Medulla oblongata (tissue), 1 donor: ENCODE measurements at regions not wholly inside any gene's neighbourhood (a gene's known extent, or its start where the extent isn't known, plus 50 kb on each side); places are given as distances from the start of the nearest gene placed in this dataset.

ENCODE experiments used
- DNase-seq: peaks from one replicate; pipeline ENCODE4 v3.0.0-alpha.2; 2015; ENCODE audit errors: extremely low spot score

DNA sequence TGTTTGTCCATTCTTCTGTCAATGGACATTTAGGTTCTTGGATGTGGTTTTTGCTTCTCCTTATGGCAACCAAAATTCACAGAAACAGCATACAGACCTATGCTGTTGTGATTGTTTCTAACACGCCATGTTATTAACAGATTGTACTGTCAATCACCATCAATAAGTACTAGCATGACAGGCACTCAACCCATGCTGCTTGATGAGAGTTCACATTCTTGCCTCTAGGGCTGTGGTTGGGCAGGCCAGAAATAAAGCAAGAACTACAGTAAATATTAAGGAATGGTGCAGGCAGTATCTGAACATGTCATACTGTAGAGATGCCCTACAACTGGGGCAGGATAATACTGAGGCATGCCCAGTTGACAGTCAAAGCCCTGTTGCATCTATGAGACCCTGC lies 171.2 kb upstream of the ZFHX3 start:
- no peak for DNase-seq

DNA sequence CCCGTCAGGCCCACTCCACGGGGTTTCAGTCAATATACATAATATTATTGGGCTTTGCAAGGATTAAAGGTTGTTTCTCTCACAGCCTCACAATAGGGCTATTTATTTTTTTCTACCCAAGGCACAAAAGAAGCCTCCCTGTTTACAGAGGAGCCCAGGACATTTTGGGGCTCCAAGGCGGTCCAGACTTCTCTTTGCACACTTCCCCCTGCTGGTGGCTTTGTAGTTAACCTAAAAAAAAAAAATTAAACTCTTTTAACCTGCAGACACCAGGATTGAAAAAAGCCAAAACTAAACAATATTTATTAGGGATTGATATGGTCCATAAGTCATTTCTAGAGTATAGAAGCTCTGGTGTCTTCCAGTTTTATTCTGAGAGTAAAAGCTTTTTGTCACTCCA lies 169.7 kb upstream of the ZFHX3 start:
- DNase-seq: no peak

DNA sequence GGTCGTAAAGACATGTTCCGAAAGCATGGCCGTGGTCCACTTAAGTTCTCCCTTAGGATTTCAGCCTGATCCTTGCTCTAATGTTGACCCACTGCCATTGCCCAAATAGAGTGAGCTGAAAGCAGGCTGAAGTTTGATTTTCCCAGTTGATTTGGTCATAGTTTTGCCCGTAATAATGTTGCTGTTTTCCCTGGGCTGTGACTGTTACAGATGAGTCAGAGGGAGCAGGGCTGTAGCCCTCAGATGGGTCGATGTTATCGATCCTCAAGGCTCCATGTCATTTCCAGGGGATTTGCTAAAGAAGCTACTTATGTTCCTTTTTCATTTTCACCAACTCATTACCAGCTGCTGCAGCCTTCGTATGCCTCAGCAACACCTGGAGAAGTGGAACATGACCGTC lies 169.0 kb upstream of the ZFHX3 start:
- no peak for DNase-seq

DNA sequence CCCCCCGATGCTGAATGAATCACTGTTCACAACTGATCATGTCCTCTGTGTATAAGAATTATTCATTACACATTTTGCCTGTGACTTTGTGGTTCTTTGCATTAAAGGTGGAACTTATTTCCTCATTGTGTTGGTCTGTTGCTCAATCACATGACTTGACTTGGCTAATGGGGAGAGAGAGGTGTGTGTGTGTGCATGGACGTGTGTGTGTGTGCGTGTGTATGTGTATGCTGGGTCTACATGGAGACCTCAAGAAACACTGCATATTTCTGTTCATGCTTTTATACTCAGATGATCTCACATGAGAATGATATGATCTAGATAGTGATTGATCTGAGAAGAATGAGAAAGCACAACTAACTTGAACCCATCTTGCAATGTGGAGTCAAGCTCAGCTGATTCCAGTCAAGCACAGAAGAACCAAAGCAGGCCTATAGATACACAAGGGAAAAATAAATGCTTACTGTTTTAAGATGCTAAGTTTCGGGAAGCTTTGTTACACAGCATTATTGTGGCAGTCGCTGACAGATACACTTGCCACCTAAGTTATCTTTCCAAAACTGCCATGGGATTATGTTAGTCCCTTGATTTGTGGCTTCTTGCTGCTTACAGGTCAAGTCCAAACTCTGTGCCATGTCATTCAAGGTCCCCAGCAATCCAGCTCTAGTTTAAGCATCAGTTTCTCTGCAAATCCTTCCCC lies 167.9 kb upstream of the ZFHX3 start:
- no peak for DNase-seq

DNA sequence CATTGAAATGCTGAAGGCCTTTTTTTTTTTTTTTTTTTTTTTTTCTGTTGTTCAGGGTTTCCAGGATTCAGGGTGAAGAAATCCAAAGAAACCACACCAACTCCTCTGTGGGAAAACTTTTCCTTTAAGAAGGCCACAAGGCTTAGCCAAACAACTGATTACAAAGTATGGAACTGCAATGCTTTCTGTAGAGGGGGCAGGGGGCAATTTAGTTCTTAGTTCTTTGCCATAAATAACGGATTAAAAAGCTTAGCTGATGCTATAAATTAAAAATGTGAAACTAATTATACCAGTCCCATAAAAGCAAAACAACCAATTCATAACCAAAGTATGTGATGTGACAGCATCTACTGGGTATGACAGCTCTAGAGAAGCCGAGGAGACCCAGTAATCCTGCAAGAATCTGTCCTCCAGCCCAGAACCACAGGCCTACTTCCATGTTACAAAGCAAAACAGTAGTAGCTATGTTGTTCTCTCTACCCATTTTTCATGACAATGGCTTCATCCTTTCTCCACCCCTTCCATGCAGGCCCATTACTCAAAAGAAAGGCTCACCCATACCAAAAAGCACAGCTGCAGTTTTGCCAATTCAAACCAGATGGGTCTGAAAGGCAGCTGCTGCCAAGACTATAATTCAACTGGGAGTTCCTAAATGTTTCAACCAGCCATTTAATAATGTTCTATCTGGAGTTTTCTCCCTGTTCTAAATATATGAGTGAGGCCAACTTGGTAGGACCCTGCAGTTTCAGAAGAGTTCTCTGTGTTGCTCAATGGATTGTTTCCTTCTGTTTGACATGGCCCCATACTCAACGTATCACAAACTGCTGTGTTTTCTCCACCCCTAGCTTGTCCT lies 167.1 kb upstream of the ZFHX3 start:
- no peak for DNase-seq

DNA sequence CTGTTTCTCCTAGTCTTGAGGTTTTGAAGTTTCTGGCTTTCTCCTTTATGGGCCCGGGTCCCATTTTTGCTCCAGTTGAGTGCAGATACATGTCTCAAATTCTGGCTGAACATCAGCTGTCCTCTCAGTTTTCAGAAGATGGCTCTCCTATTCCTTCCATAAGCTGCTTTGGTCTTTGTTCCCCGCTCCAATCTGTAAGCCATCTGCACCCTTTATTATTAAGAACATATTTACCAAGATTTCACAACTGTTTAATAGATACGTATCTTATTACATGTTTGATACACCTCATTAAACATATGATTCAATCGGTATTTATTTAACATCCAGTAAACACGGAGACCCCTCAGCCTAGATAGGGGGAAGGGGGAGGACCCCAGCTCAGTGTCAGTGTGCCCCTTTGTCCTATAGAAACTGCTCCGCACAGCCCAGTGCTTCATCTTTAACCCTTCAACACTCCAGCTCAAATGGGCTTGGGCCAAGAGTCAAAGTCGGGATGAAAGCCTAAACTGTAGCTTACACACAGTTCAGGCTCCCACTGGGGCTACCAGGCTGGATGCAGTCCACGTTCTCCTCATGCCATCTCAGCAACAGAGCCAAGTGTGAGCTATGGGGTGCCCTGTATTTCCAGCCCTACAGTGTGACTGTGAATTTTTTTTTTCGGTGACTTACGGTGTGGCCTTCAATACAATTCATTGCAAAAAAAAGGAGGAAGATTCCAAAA lies 166.0 kb upstream of the ZFHX3 start:
- no peak for DNase-seq

DNA sequence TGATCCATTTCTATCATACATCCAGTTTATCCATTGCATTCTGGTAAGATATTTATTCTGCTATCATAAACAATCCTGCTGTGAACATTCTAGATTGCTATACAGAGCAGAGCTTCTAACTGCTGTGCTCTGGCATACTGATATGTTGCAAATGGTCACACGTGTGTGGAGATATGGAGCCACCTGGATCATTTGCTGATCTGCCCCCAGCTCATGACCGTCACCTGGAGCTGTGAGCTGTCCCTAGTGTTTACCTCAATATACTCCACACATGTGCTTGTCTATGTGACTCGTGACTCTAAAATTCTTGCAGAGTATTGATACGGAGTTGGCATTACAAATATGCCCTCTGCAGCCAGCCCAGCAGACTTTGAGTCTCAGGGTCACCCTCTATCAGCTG lies 164.5 kb upstream of the ZFHX3 start:
- no peak for DNase-seq

DNA sequence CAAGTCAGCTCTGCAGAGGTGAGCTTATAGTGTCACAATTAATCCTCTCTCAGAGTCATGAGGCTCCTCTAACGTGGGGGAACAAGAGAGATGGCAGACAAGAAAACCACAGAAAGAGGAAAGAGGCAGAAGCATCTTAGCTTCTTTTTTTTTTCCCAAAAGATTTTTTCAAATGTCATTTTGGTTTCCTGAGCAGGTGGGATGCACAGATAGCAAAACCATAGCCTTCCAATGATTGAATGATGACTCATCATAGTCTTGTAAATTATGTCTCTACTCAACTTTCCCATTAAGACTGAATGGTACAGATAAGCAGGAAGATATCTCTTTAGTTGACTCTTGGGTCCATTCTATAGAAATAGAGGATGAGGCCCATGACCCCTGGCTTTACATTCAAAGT lies 162.8 kb upstream of the ZFHX3 start:
- DNase-seq: no peak

DNA sequence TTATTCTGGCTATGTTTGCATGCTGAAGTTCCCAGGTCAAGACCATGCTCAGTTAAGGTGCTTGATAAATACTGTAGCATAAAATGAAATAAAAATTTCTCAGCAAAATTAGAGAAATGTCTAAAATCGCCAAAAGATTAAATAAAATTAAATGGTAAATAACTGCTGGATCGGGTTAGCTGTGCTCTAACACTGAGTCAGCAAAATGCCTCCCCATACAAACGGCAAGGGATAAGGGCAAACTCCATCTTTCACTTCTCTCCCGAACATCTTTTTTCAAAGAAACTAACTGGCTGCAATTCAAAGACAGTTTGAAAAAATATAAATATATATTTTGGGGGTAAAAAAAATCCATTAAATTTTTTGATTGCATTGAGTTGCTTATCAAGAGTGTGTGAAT lies 162.2 kb upstream of the ZFHX3 start:
- no peak for DNase-seq

DNA sequence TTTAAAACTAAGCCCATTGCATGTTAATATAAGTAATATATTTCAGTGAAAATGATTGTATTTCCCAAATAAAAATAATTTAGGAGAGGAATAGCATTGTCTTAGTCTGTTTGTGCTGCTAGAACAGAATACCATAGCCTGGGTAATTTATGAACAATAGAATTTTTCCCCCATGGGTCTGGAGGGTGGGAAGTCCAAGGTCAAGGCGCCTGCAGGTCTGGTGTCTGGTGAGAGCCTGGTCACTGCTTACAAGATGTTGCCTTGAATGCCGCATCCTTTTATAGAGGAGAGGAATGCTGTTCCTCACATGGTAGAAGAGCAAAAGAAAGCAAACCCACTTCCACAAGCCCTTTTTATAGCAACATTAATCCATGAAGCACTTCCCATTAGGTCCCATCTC lies 161.3 kb upstream of the ZFHX3 start:
- no peak for DNase-seq

DNA sequence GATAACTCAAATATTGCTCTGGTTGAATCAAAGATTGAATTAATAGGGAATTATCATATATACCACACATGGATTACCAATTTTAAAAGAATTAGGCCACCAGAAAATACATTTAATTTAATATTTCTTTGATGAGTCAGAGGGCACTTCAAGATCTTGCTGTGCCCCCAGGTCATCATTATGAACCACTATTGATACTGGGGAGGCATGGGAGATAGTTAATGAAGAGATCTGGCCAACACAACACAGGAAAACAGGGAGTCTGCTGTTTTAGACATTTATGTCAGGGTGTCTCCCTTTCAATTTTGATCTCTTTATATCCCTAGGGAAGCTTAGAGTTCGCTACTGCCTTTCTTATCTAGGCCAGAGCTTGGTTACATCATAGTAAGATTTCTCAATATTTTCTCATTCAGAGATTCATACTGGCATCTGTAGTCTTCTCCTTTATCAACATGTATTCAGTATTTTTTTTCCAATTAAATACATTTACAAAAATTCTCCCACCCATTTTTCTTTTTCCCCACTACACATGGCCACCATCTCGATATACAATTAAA lies 158.3 kb upstream of the ZFHX3 start:
- no peak for DNase-seq

DNA sequence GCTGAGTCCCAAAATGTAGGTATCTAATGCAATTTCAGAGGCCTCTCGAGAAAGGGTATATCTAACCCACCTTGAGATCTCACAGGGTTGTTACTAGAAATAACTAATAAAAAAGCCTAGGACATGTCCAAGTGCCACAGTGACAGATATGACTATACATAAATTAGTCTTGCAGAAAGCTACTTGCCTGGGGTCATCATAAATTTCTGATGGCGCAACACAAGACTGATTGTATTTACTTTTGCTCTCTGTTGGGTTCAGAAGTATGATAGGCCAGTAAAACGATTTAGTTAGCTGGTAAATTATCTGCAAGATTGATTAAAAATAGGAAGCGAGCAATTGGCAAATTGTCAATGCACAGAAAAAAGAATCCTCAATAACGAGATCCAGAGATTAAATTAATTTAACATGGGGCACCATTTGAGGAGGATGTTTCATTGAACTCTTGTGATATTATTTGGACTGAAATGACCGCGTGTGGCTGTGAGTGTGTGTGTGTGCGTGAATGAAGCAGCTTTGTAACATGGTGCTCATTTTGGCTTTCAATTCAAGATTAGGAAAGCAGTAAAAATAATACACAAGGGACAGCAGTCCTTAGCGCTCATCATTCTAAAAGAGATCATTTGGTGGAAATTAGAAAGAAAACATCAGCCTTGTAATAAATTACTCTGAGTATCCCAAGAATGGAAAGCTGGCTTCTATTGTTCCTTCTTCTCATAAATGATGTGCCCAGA lies 157.4 kb upstream of the ZFHX3 start:
- no peak for DNase-seq

DNA sequence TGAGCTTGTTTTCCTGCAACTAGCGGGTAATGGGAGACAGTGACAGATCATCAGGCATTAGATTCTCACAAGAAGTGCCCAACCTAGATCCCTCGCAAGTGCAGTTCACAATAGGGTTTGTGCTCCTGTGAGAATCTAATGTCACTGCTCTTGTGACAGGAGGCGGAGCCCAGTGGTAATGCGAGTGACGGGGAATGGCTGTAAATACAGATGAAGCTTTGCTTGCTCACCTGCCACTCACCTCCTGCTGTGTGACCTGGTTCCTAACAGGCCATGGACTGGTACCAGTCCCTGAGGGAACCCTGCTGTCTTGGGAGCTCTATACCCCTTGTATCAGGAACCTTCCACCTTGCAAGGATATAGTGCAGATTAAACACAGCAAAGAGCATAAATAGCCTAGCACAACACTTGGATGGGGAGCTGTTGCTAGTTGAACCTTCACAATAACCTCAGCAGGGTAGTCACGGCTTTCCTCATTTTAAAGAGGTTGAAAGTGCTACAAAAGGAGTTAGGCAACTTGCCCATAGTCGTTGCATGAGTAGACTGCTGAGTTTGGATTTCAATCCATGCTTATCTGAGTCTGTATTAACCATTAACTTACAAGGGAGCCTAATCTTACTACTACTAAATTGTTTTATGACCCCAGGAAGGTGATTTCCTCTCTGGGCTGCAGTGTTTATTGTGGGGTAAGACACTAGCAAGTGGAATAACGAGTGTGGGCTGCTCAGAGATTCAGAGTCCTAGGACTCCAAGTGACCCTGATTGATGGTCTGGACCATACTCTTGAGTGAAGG lies 156.6 kb upstream of the ZFHX3 start:
- no peak for DNase-seq

DNA sequence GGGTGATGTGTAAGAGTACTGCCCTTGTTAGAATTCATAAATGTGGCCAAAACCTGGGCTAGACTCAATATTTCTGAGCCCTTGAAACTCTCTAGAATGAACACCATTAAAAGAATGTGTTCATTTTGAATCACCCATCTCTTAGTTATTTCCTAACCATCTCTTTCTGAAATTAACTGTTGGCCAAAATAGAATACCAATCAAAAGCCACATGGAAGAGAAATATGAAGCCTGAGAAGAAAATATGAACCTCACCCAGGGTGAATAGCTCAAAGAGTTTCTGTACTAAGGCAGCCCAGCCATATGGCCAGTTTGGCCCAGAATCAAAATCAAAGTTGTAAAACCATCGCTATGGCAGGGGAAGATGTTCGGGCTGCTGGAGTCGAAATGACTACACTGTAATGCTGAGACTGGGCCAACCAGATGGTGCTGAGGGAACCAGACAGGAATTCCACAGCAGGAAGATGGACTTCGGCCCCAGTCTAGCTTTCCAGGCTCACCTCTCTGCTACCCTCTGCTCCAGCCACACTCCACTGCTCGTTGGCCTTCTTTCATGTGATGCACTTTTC lies 154.3 kb upstream of the ZFHX3 start:
- DNase-seq: no peak

DNA sequence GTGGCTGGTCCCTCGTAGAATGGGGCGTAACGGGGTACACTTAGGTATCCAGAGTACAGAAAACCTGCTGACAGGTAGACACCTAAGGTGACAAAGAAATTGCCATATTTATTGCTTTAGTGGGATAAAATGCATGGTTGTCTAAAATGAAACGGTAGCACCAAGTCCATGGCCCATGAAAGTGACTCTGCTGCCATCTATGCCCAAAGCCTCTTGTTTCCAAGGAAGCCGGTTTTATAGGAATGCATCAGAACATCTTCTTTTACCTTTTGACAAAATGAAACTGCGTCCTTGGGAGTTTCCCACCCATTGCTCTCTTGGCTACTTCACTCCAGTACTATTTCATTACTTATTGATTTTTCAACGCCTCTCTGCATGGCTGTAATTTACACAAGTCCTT lies 151.3 kb upstream of the ZFHX3 start:
- no peak for DNase-seq

DNA sequence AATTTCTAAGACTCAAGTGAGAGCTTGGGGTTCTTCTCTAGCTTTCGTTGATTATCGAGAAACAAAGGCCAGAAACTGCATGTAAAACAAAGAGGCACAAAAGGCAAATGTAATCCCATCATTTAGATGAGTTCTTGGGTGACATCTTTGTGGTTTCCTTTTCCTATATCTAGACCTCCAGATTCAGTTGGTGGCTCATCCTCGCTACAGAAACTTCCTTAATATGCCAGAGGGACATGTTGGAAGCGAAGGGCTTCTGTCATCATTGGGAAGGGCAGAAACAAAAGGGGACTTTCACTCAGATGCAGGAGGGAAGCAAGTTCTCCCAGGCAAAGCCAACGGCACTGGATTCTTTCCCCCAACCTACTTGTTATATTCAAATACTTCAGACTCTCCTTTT lies 150.6 kb upstream of the ZFHX3 start:
- DNase-seq: no peak

DNA sequence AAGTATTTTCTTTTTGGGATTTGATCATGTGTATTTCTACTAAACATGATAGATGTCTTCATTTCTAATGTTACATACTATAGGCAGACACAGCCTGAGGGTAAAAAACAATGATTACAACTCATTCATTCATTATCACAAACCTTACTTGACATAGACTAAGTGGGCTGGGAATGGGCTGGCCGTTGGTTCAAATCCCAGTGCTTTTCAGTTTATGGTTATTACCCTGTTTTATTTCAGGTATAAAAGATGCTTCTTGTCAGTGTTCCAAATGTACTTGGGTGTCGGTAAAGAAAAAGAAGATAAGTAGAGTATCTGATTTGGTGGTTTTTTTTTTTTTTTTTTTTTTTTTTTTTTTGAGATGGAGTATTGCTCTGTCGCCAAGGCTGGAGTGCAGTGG lies 149.7 kb upstream of the ZFHX3 start:
- DNase-seq: no peak

DNA sequence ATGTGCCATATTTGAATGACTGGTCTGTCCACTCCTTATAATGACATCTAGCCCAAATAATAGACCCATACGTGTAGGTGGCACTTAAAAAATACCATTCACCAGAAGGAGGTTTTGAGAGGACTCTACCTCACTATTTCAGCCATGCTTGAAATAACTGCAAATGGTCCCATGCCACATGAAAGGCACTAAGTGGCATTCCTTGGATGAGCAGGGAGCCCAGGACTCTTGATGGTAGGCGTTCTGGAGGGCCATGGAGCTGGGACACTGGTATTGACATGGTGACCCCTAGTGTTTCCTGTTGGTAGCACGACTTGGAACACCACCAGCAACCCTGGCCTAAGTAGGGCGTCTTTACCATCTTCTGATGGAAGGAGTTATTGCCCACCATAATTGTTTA lies 148.7 kb upstream of the ZFHX3 start:
- DNase-seq: peak; percentile 88

DNA sequence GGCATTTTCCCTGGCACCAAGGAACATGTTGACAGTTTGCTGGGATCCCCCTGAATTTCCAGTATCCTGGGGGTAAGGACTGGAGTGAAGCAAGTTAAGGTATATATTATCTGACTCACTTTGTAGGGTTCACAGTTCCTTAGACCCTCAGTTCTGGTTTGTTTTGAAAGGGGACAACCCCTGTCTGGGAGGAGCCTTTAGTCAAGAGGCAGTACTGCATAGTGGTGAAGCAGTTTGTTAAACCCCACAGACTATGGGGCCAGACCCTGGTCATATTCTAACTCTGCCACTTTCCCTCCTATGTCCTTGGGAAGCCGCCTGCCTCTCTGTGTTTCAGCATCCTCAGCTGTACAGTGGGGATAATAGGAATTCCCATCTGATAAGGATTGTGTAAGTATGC lies 145.5 kb upstream of the ZFHX3 start:
- no peak for DNase-seq

DNA sequence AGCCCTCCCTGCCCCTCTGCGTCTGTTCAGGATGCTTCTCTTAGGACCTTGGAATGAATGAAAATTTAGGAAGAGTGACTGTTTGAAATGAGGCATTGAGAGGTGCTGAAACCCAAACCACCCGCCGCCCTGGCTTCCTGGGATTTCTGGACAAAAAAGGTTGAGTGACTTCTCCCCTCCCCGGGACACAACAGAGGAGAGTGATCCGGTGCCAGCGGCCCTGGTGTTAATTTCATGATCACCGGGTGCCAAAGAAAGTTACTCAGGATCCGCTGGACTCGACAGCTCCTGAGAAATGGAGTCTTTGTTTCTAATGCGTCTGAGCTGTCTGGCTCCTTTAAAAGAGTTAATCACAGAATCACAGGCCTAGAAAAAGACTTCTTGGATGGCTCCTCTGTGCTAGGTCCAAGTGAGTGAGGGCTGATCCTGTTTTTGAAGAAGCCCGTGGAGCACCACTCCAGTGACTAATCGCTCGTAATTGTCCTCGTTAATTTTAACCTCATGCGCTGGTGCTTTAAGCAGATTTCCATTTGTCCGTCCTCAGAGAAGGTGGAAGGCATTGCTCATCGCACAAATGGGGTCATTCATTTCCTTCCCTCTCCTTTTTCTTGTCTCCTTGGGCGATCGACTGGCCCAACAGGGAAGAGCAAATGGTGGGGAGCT lies 144.4 kb upstream of the ZFHX3 start:
- DNase-seq: peak; percentile 23
